Upper lobe of right lung (tissue), 1 donor: ENCODE measurements at regions not wholly inside any gene's neighbourhood (a gene's known extent, or its start where the extent isn't known, plus 50 kb on each side); places are given as distances from the start of the nearest gene placed in this dataset.
"Not testable (repeated sequence)": the region's sequence is repeated elsewhere in the genome, so short reads cannot be mapped to it uniquely, and the experiment has no call there.

Source experiments
- ATAC-seq: fragments of 200-7000 bp; cut with Tn5 transposase; one replicate; pipeline ENCODE4 v1.9.1; 2020; ENCODE audit warnings: mild to moderate bottlenecking, moderate library complexity
- DNase-seq: peaks from one replicate; pipeline ENCODE4 v3.0.0-alpha.2; 2020
- H3K27ac ChIP-seq: fragments of 200-600 bp; one replicate; pipeline ENCODE4 v1.8.0; 2022
- H3K27me3 ChIP-seq: fragments of 200-600 bp; one replicate; pipeline ENCODE4 v1.8.0; 2022; ENCODE audit warnings: mild to moderate bottlenecking
- H3K36me3 ChIP-seq: fragments of 200-600 bp; one replicate; pipeline ENCODE4 v1.8.0; 2022
- H3K4me1 ChIP-seq: fragments of 200-600 bp; one replicate; pipeline ENCODE4 v1.8.0; 2022
- H3K4me3 ChIP-seq: fragments of 200-600 bp; one replicate; pipeline ENCODE4 v1.8.0; 2022; ENCODE audit warnings: mild to moderate bottlenecking
- H3K9me3 ChIP-seq: fragments of 200-600 bp; one replicate; pipeline ENCODE4 v1.8.0; 2022
- intact Hi-C: fragments of 100-400 bp; cut with DNase I; formaldehyde crosslinking; loops from one replicate; pipeline ENCODE4 v1.11.0; 2022
- TF ChIP-seq, protein P1 (sequence below): fragments of 200-600 bp; IDR thresholded peaks from one replicate; pipeline ENCODE4 v1.8.0; 2022; ENCODE audit warnings: antibody characterized with exemption
- donor health status: DM: no; HTN: yes; CAD: no; lungs with severe emphysema.

GRCh38 chr14:40216976-40217375 is 784.7 kb upstream of the FBXO33 start:
- ATAC-seq (peak; percentile 38), DNase-seq (no peak)
- Histone ChIP-seq H3K4me1 (no peaks in the 10 kb centered on the region), H3K9me3 (no peaks in the 10 kb centered on the region), H3K4me3 (no peak overlapping the region), H3K27ac (no peak overlapping the region), H3K36me3 (no peaks in the 10 kb centered on the region), H3K27me3 (no peaks in the 10 kb centered on the region)
- intact Hi-C loops = no loop called here
- TF ChIP-seq, protein P1, sequence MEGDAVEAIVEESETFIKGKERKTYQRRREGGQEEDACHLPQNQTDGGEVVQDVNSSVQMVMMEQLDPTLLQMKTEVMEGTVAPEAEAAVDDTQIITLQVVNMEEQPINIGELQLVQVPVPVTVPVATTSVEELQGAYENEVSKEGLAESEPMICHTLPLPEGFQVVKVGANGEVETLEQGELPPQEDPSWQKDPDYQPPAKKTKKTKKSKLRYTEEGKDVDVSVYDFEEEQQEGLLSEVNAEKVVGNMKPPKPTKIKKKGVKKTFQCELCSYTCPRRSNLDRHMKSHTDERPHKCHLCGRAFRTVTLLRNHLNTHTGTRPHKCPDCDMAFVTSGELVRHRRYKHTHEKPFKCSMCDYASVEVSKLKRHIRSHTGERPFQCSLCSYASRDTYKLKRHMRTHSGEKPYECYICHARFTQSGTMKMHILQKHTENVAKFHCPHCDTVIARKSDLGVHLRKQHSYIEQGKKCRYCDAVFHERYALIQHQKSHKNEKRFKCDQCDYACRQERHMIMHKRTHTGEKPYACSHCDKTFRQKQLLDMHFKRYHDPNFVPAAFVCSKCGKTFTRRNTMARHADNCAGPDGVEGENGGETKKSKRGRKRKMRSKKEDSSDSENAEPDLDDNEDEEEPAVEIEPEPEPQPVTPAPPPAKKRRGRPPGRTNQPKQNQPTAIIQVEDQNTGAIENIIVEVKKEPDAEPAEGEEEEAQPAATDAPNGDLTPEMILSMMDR = no peak

DNA sequence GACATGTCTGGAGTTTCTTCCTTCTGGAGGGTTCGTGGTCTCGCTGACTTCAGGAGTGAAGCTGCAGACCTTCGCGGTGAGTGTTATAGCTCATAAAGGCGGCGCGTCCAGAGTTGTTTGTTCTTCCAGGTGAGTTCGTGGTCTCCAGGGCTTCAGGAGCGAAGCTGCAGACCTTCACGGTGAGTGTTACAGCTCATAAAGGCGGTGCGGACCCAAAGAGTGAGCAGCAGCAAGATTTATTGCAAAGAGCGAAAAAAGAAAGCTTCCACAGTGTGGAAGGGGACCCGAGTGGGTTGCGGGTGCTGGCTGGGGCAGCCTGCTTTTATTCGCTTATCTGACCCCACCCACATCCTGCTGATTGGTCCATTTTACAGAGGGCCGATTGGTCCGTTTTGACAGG is 784.2 kb upstream of the FBXO33 start:
- H3K27me3 ChIP-seq, H3K4me1 ChIP-seq, H3K9me3 ChIP-seq, ATAC-seq, intact Hi-C loops, H3K4me3 ChIP-seq, DNase-seq, H3K27ac ChIP-seq, H3K36me3 ChIP-seq: not testable (repeated sequence)

GRCh38 chr14:40213701-40214100 is 781.5 kb upstream of the FBXO33 start:
- Histone ChIP-seq H3K4me1 (no peaks in the 10 kb centered on the region), H3K27me3 (no peaks in the 10 kb centered on the region), H3K36me3 (no peaks in the 10 kb centered on the region), H3K9me3 (no peaks in the 10 kb centered on the region), H3K4me3 (no peak overlapping the region), H3K27ac (no peak overlapping the region)
- intact Hi-C loops = no loop called here
- ATAC-seq (no peak), DNase-seq (no peak)
- TF ChIP-seq, protein P1 = no peak

GRCh38 chr14:40204441-40205175 is 772.4 kb upstream of the FBXO33 start:
- intact Hi-C loops = no loop called here
- H3K4me3 ChIP-seq = no peak overlapping the region
- no peaks in the 10 kb centered on the region for H3K36me3 ChIP-seq
- no peaks in the 10 kb centered on the region for H3K27me3 ChIP-seq
- ATAC-seq = peak; percentile 29
- no peak for DNase-seq
- H3K9me3 ChIP-seq = no peaks in the 10 kb centered on the region
- H3K27ac ChIP-seq = no peak overlapping the region
- TF ChIP-seq, protein P1 = no peak
- no peaks in the 10 kb centered on the region for H3K4me1 ChIP-seq

- intact Hi-C loops = no loop called here
- ATAC-seq = no peak
Observed at GRCh38 chr14:40199101-40199500, 766.9 kb upstream of the FBXO33 start.

GRCh38 chr14:40197344-40197743 is 765.1 kb upstream of the FBXO33 start:
- Histone ChIP-seq H3K27ac (no peak overlapping the region), H3K4me1 (no peaks in the 10 kb centered on the region), H3K4me3 (no peak overlapping the region), H3K36me3 (no peaks in the 10 kb centered on the region), H3K9me3 (no peaks in the 10 kb centered on the region), H3K27me3 (no peaks in the 10 kb centered on the region)
- ATAC-seq (no peak), DNase-seq (no peak)
- intact Hi-C loops = no loop called here
- TF ChIP-seq, protein P1 = no peak

More at GRCh38 chr14:40199101-40199500, 766.9 kb upstream of the FBXO33 start:
- no peak for DNase-seq
- Histone ChIP-seq H3K27me3 (no peaks in the 10 kb centered on the region), H3K27ac (no peak overlapping the region), H3K4me3 (no peak overlapping the region), H3K9me3 (no peaks in the 10 kb centered on the region), H3K36me3 (no peaks in the 10 kb centered on the region), H3K4me1 (no peaks in the 10 kb centered on the region)
- TF ChIP-seq, protein P1 = no peak
